ENCODE measurements at regions not wholly inside any gene's neighbourhood (a gene's known extent, or its start where the extent isn't known, plus 50 kb on each side); places are given as distances from the start of the nearest gene placed in this dataset.

- no peaks in the 10 kb centered on the region for H3K4me1 ChIP-seq (ENCODE audit: insufficient read depth)
- H3K4me2 ChIP-seq (ENCODE audit: unreplicated experiment) = no peak overlapping the region
- H4K20me1 ChIP-seq (ENCODE audit: insufficient read depth) = no peaks in the 10 kb centered on the region
- no peak overlapping the region for H3K9ac ChIP-seq
- no peak overlapping the region for H3K4me3 ChIP-seq
- H3K36me3 ChIP-seq (ENCODE audit: low read depth) = no peaks in the 10 kb centered on the region
- in situ Hi-C loops (cut with MboI) = no loop called here
- DNase-seq = peak; percentile 36
- 28 to 33% methylated on average over 4 of the region's 4 CpGs for WGBS, 2 experiments (ENCODE audit: low coverage in 1 of 2, low lambda C conversion rate in 2 of 2, missing lambda C conversion rate in 2 of 2)
- no peaks in the 10 kb centered on the region for H3K79me2 ChIP-seq (ENCODE audit: insufficient read depth)
- no peak overlapping the region for H2AFZ ChIP-seq
- no peak for TF ChIP-seq EZH2phosphoT487 (IDR thresholded peaks at IDR 0.05; ENCODE audit: insufficient read depth, low read depth)
- no peak for TF ChIP-seq EZH2 (IDR thresholded peaks at IDR 0.05; ENCODE audit: insufficient read depth, poor library complexity, severe bottlenecking)
- no peak overlapping the region for H3K27ac ChIP-seq
- H3K9me3 ChIP-seq (ENCODE audit: low read depth) = no peaks in the 10 kb centered on the region
- no peaks in the 10 kb centered on the region for H3F3A ChIP-seq (ENCODE audit: insufficient read depth)
- H3K27me3 ChIP-seq (replicated peaks; ENCODE audit: insufficient read depth) = peaks cover 34% of the 10 kb centered on the region
- no peaks in the 10 kb centered on the region for H3K9me2 ChIP-seq (ENCODE audit: insufficient read depth)
Observed at GRCh38 chr3:127124120-127124519, 68.8 kb upstream of the PRR23E start.

DNA sequence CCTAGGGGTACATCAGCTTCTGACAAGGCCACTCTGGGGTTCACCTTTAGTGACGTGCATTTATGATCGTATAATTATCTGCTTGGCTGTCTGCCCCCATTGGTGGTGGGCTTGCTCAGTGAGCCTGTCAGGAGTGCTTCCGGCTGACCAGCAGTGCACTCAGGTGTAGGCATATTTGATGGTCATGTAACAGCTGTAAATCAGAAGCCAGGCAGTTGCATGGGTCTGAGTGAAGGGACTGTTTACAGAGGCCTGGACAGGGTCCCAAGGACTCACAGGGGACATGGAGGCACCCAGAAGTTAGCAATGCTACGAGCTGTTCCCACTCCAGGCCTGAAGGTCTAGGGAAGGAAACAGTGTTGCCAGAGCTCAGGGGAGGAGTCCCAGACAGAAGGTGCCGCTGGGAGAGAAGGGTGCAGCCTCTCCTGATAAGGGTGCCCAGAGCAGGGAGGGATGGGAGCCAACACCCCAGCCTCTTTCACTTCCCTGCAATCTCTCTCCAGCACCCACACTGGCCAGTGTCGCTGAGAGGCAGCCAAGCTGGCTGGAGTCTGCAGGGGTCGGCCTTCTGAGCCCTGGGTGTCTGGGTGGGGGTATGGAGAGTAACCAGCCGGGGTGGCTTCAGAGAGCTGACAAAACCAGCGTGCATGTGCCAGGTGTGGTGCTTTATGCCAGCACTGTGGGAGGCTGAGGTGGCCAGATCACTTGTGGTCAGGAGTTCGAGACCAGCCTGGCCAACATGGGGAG, 61.3 kb upstream of the PRR23E start:
- 71 to 74% methylated on average over 10 of the region's 10 CpGs for WGBS, 2 experiments (ENCODE audit: low coverage in 1 of 2, low lambda C conversion rate in 2 of 2, missing lambda C conversion rate in 2 of 2)
- TF ChIP-seq EZH2phosphoT487 (IDR thresholded peaks at IDR 0.05; ENCODE audit: insufficient read depth, low read depth) (no peak), EZH2 (IDR thresholded peaks at IDR 0.05; ENCODE audit: insufficient read depth, poor library complexity, severe bottlenecking) (no peak)
- H3F3A ChIP-seq (ENCODE audit: insufficient read depth) = no peaks in the 10 kb centered on the region
- no peaks in the 10 kb centered on the region for H3K4me1 ChIP-seq (ENCODE audit: insufficient read depth)
- no peaks in the 10 kb centered on the region for H3K9me2 ChIP-seq (ENCODE audit: insufficient read depth)
- no peak overlapping the region for H3K9ac ChIP-seq
- H3K27me3 ChIP-seq (replicated peaks; ENCODE audit: insufficient read depth) = peaks cover 48% of the 10 kb centered on the region
- no peak for DNase-seq
- H2AFZ ChIP-seq = no peak overlapping the region
- no peak overlapping the region for H3K27ac ChIP-seq
- in situ Hi-C loops (cut with MboI) = no loop called here
- no peak overlapping the region for H3K4me2 ChIP-seq (ENCODE audit: unreplicated experiment)
- H4K20me1 ChIP-seq (ENCODE audit: insufficient read depth) = no peaks in the 10 kb centered on the region
- H3K4me3 ChIP-seq = no peak overlapping the region
- H3K79me2 ChIP-seq (ENCODE audit: insufficient read depth) = no peaks in the 10 kb centered on the region
- H3K9me3 ChIP-seq (ENCODE audit: low read depth) = no peaks in the 10 kb centered on the region
- H3K36me3 ChIP-seq (ENCODE audit: low read depth) = no peaks in the 10 kb centered on the region

DNA sequence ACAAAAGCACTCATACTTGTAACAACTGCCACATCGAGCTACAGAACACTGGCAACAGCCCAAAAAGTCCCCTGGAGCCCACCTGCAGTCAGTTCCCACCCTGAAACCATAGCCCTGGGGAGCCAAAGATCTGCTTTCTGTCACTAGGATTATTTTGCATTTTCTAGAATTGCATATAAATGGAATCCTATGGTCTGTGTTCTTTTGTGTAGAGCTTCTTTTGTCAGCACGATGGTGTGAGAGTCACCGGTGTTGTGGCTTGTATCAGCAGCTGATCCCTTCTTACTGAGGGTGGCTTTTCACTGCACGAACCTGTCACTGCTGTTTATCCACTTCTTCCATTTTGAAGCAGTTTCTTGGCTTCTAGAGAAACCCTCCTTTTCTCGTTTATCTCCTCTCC, 60.1 kb upstream of the PRR23E start:
- no peaks in the 10 kb centered on the region for H3K9me2 ChIP-seq (ENCODE audit: insufficient read depth)
- no peak overlapping the region for H3K4me3 ChIP-seq
- no peaks in the 10 kb centered on the region for H3F3A ChIP-seq (ENCODE audit: insufficient read depth)
- H2AFZ ChIP-seq = no peak overlapping the region
- H3K4me2 ChIP-seq (ENCODE audit: unreplicated experiment) = no peak overlapping the region
- no peaks in the 10 kb centered on the region for H4K20me1 ChIP-seq (ENCODE audit: insufficient read depth)
- no peak for DNase-seq
- H3K79me2 ChIP-seq (ENCODE audit: insufficient read depth) = no peaks in the 10 kb centered on the region
- no peak overlapping the region for H3K9ac ChIP-seq
- no peak for TF ChIP-seq EZH2phosphoT487 (IDR thresholded peaks at IDR 0.05; ENCODE audit: insufficient read depth, low read depth)
- TF ChIP-seq EZH2 (IDR thresholded peaks at IDR 0.05; ENCODE audit: insufficient read depth, poor library complexity, severe bottlenecking) = no peak
- no peak overlapping the region for H3K27ac ChIP-seq
- peaks cover 49% of the 10 kb centered on the region for H3K27me3 ChIP-seq (replicated peaks; ENCODE audit: insufficient read depth)
- H3K9me3 ChIP-seq (ENCODE audit: low read depth) = no peaks in the 10 kb centered on the region
- no peaks in the 10 kb centered on the region for H3K36me3 ChIP-seq (ENCODE audit: low read depth)
- WGBS, 2 experiments (ENCODE audit: low coverage in 1 of 2, low lambda C conversion rate in 2 of 2, missing lambda C conversion rate in 2 of 2) = 42 to 44% methylated on average over 5 of the region's 5 CpGs
- no peaks in the 10 kb centered on the region for H3K4me1 ChIP-seq (ENCODE audit: insufficient read depth)
- in situ Hi-C loops (cut with MboI) = no loop called here

- no peak for TF ChIP-seq EZH2phosphoT487 (IDR thresholded peaks at IDR 0.05; ENCODE audit: insufficient read depth, low read depth)
- TF ChIP-seq EZH2 (IDR thresholded peaks at IDR 0.05; ENCODE audit: insufficient read depth, poor library complexity, severe bottlenecking) = no peak
- 82 to 85% methylated on average over 5 of the region's 5 CpGs for WGBS, 2 experiments (ENCODE audit: low coverage in 1 of 2, low lambda C conversion rate in 2 of 2, missing lambda C conversion rate in 2 of 2)
- Histone ChIP-seq H3K27ac (no peak overlapping the region), H3K9me2 (ENCODE audit: insufficient read depth) (no peaks in the 10 kb centered on the region), H3K36me3 (ENCODE audit: low read depth) (no peaks in the 10 kb centered on the region), H3F3A (ENCODE audit: insufficient read depth) (no peaks in the 10 kb centered on the region), H3K4me2 (ENCODE audit: unreplicated experiment) (no peak overlapping the region), H3K79me2 (ENCODE audit: insufficient read depth) (no peaks in the 10 kb centered on the region), H3K9ac (no peak overlapping the region), H3K4me1 (ENCODE audit: insufficient read depth) (no peaks in the 10 kb centered on the region), H3K27me3 (replicated peaks; ENCODE audit: insufficient read depth) (peaks cover 45% of the 10 kb centered on the region), H3K4me3 (no peak overlapping the region), H3K9me3 (ENCODE audit: low read depth) (no peaks in the 10 kb centered on the region), H4K20me1 (ENCODE audit: insufficient read depth) (no peaks in the 10 kb centered on the region), H2AFZ (no peak overlapping the region)
- DNase-seq = no peak
- in situ Hi-C loops (cut with MboI) = no loop called here
Observed at GRCh38 chr3:127133971-127134370, 59.0 kb upstream of the PRR23E start.
